Prostate gland (tissue), 2 donors: ENCODE measurements at regions not wholly inside any gene's neighbourhood (a gene's known extent, or its start where the extent isn't known, plus 50 kb on each side); places are given as distances from the start of the nearest gene placed in this dataset.

ENCODE experiments used
- CTCF ChIP-seq, 4 experiments: fragments of 200-600 bp in 2 of 4; fragments of 450-650 bp in 2 of 4; sonication (generic) in 2 of 4; IDR thresholded peaks; 1 replicate in 3 of 4; 2 replicates in 1 of 4; pipeline ENCODE4 v1.5.1; 2016 to 2019; ENCODE audit warnings: antibody characterized with exemption in 4 of 4, mild to moderate bottlenecking in 2 of 4, moderate library complexity in 2 of 4
- POLR2A ChIP-seq: fragments of 450-650 bp; IDR thresholded peaks from one replicate; pipeline ENCODE4 v1.6.1; 2016; ENCODE audit warnings: antibody characterized with exemption, mild to moderate bottlenecking
- POLR2AphosphoS5 ChIP-seq: sonication (generic); formaldehyde crosslinking; IDR thresholded peaks from one replicate; pipeline ENCODE4 v1.6.1; 2017; ENCODE audit warnings: antibody characterized with exemption

DNA sequence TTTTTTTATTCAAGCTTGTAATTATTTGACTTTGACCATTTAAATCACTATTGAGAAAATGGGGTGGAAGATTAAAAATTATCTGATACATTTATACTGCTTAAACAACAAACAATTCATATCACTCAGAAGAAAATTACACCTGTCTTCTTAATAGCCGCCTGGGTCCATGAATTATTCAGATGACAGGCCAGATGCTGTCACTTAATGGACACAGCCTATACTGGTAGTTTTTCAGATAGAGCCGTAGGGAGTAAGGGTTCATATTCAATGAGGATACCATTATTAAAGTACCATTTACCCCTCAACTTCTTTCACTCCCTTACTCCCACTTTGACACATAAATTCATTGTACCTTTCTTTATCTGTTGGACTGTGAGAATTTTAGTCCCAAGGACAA lies 1193.4 kb upstream of the MAP3K7 start:
- TF ChIP-seq CTCF (IDR thresholded peaks at IDR 0.05) (no peak), POLR2A (no peak), POLR2AphosphoS5 (no peak)
